ENCODE measurements at regions not wholly inside any gene's neighbourhood (a gene's known extent, or its start where the extent isn't known, plus 50 kb on each side); places are given as distances from the start of the nearest gene placed in this dataset.
"Not testable (repeated sequence)": the region's sequence is repeated elsewhere in the genome, so short reads cannot be mapped to it uniquely, and the experiment has no call there.

GRCh38 chr9:75690551-75690950, 199.9 kb upstream of the PCSK5 start:
- H3K36me3 Mint-ChIP-seq; H3K27me3 Mint-ChIP-seq; H3K4me1 Mint-ChIP-seq; ATAC-seq (ENCODE audit: low read depth); H3K9me3 Mint-ChIP-seq; POLR2A ChIA-PET; DNase-seq; H3K27ac Mint-ChIP-seq; H3K4me3 Mint-ChIP-seq: not testable (repeated sequence)

- H3K9me3 Mint-ChIP-seq: no peaks in the 10 kb centered on the region
- no peaks in the 10 kb centered on the region for H3K36me3 Mint-ChIP-seq
- no peaks in the 10 kb centered on the region for H3K4me1 Mint-ChIP-seq
- H3K27me3 Mint-ChIP-seq: no peaks in the 10 kb centered on the region
- ATAC-seq (ENCODE audit: low read depth) (no peak), DNase-seq (no peak)
- no peak overlapping the region for H3K4me3 Mint-ChIP-seq
- no peak overlapping the region for H3K27ac Mint-ChIP-seq
- POLR2A ChIA-PET: no interaction called here
Observed at GRCh38 chr9:75691408-75691807, 199.1 kb upstream of the PCSK5 start.

GRCh38 chr9:75692309-75692708, 198.2 kb upstream of the PCSK5 start:
- DNase-seq: no peak
- Mint-ChIP-seq H3K9me3 (no peaks in the 10 kb centered on the region), H3K27me3 (no peaks in the 10 kb centered on the region), H3K4me3 (no peak overlapping the region), H3K36me3 (no peaks in the 10 kb centered on the region), H3K4me1 (no peaks in the 10 kb centered on the region), H3K27ac (no peak overlapping the region)
- ATAC-seq (ENCODE audit: low read depth): no peak
- POLR2A ChIA-PET: no interaction called here

GRCh38 chr9:75695921-75696320, 194.6 kb upstream of the PCSK5 start:
- Mint-ChIP-seq H3K4me1 (no peaks in the 10 kb centered on the region), H3K9me3 (no peaks in the 10 kb centered on the region), H3K4me3 (no peak overlapping the region), H3K27ac (no peak overlapping the region), H3K27me3 (no peaks in the 10 kb centered on the region), H3K36me3 (no peaks in the 10 kb centered on the region)
- DNase-seq (no peak), ATAC-seq (ENCODE audit: low read depth) (no peak)
- POLR2A ChIA-PET: no interaction called here

GRCh38 chr9:75699017-75699416, 191.5 kb upstream of the PCSK5 start:
- DNase-seq (no peak), ATAC-seq (ENCODE audit: low read depth) (no peak)
- Mint-ChIP-seq H3K4me3 (no peak overlapping the region), H3K27ac (no peak overlapping the region), H3K9me3 (peaks cover 2% of the 10 kb centered on the region), H3K36me3 (no peaks in the 10 kb centered on the region), H3K27me3 (no peaks in the 10 kb centered on the region), H3K4me1 (no peaks in the 10 kb centered on the region)
- POLR2A ChIA-PET: no interaction called here

GRCh38 chr9:75699625-75700251, 190.7 kb upstream of the PCSK5 start:
- H3K36me3 Mint-ChIP-seq: no peaks in the 10 kb centered on the region
- ATAC-seq (ENCODE audit: low read depth) (no peak), DNase-seq (no peak)
- H3K27ac Mint-ChIP-seq: no peak overlapping the region
- no peak overlapping the region for H3K4me3 Mint-ChIP-seq
- H3K27me3 Mint-ChIP-seq: no peaks in the 10 kb centered on the region
- no peaks in the 10 kb centered on the region for H3K4me1 Mint-ChIP-seq
- peaks cover 2% of the 10 kb centered on the region for H3K9me3 Mint-ChIP-seq
- POLR2A ChIA-PET: no interaction called here

GRCh38 chr9:75700252-75700640, 190.2 kb upstream of the PCSK5 start:
- POLR2A ChIA-PET: no interaction called here
- DNase-seq: no peak

GRCh38 chr9:75707191-75707590, 183.3 kb upstream of the PCSK5 start:
- ATAC-seq (ENCODE audit: low read depth): no peak
- no peaks in the 10 kb centered on the region for H3K4me1 Mint-ChIP-seq
- POLR2A ChIA-PET: no interaction called here

More at GRCh38 chr9:75700252-75700640, 190.2 kb upstream of the PCSK5 start:
- H3K27ac Mint-ChIP-seq: no peak overlapping the region
- H3K9me3 Mint-ChIP-seq: peaks cover 2% of the 10 kb centered on the region
- no peaks in the 10 kb centered on the region for H3K27me3 Mint-ChIP-seq
- ATAC-seq (ENCODE audit: low read depth): no peak
- H3K4me1 Mint-ChIP-seq: no peaks in the 10 kb centered on the region
- no peaks in the 10 kb centered on the region for H3K36me3 Mint-ChIP-seq
- H3K4me3 Mint-ChIP-seq: no peak overlapping the region

GRCh38 chr9:75709698-75710097, 180.8 kb upstream of the PCSK5 start:
- Mint-ChIP-seq H3K27ac (no peak overlapping the region), H3K27me3 (peaks cover 2% of the 10 kb centered on the region), H3K9me3 (no peaks in the 10 kb centered on the region), H3K4me1 (no peaks in the 10 kb centered on the region), H3K4me3 (no peak overlapping the region), H3K36me3 (no peaks in the 10 kb centered on the region)
- no peak for ATAC-seq (ENCODE audit: low read depth)
- POLR2A ChIA-PET: no interaction called here
- no peak for DNase-seq

More at GRCh38 chr9:75707191-75707590, 183.3 kb upstream of the PCSK5 start:
- DNase-seq: no peak
- Mint-ChIP-seq H3K27ac (no peak overlapping the region), H3K27me3 (peaks cover 2% of the 10 kb centered on the region), H3K36me3 (no peaks in the 10 kb centered on the region), H3K9me3 (peaks cover 2% of the 10 kb centered on the region), H3K4me3 (no peak overlapping the region)

GRCh38 chr9:75712700-75713099, 177.8 kb upstream of the PCSK5 start:
- Mint-ChIP-seq H3K9me3 (no peaks in the 10 kb centered on the region), H3K36me3 (no peaks in the 10 kb centered on the region), H3K27me3 (peaks cover 2% of the 10 kb centered on the region), H3K4me1 (no peaks in the 10 kb centered on the region), H3K27ac (no peak overlapping the region), H3K4me3 (no peak overlapping the region)
- POLR2A ChIA-PET: no interaction called here
- no peak for DNase-seq
- ATAC-seq (ENCODE audit: low read depth): no peak

GRCh38 chr9:75713335-75713734, 177.1 kb upstream of the PCSK5 start:
- POLR2A ChIA-PET: no interaction called here
- Mint-ChIP-seq H3K4me3 (no peak overlapping the region), H3K9me3 (no peaks in the 10 kb centered on the region), H3K27me3 (peaks cover 2% of the 10 kb centered on the region), H3K4me1 (no peaks in the 10 kb centered on the region), H3K27ac (no peak overlapping the region), H3K36me3 (no peaks in the 10 kb centered on the region)
- DNase-seq (no peak), ATAC-seq (ENCODE audit: low read depth) (no peak)

- no peak for ATAC-seq (ENCODE audit: low read depth)
- Mint-ChIP-seq H3K27ac (no peak overlapping the region), H3K36me3 (no peaks in the 10 kb centered on the region), H3K4me1 (no peaks in the 10 kb centered on the region), H3K27me3 (no peaks in the 10 kb centered on the region), H3K9me3 (no peaks in the 10 kb centered on the region), H3K4me3 (no peak overlapping the region)
- POLR2A ChIA-PET: no interaction called here
- DNase-seq: no peak
Observed at GRCh38 chr9:75715360-75715759, 175.1 kb upstream of the PCSK5 start.

GRCh38 chr9:75718677-75719076, 171.8 kb upstream of the PCSK5 start:
- H3K4me1 Mint-ChIP-seq: no peaks in the 10 kb centered on the region
- no peaks in the 10 kb centered on the region for H3K36me3 Mint-ChIP-seq
- POLR2A ChIA-PET: no interaction called here
- H3K9me3 Mint-ChIP-seq: no peaks in the 10 kb centered on the region
- no peak for DNase-seq
- peaks cover 2% of the 10 kb centered on the region for H3K27me3 Mint-ChIP-seq
- H3K4me3 Mint-ChIP-seq: no peak overlapping the region
- no peak for ATAC-seq (ENCODE audit: low read depth)
- no peak overlapping the region for H3K27ac Mint-ChIP-seq

GRCh38 chr9:75728391-75728790, 162.1 kb upstream of the PCSK5 start:
- H3K27me3 Mint-ChIP-seq: no peaks in the 10 kb centered on the region
- POLR2A ChIA-PET: no interaction called here

GRCh38 chr9:75734802-75735201, 155.7 kb upstream of the PCSK5 start:
- Mint-ChIP-seq H3K36me3 (no peaks in the 10 kb centered on the region), H3K9me3 (peaks cover 2% of the 10 kb centered on the region), H3K4me1 (no peaks in the 10 kb centered on the region), H3K27ac (no peak overlapping the region), H3K27me3 (peaks cover 2% of the 10 kb centered on the region), H3K4me3 (no peak overlapping the region)
- POLR2A ChIA-PET: no interaction called here
- ATAC-seq (ENCODE audit: low read depth) (no peak), DNase-seq (no peak)

More at GRCh38 chr9:75728391-75728790, 162.1 kb upstream of the PCSK5 start:
- no peak for DNase-seq
- H3K4me1 Mint-ChIP-seq: no peaks in the 10 kb centered on the region
- no peak overlapping the region for H3K4me3 Mint-ChIP-seq
- no peaks in the 10 kb centered on the region for H3K36me3 Mint-ChIP-seq
- peaks cover 2% of the 10 kb centered on the region for H3K9me3 Mint-ChIP-seq
- H3K27ac Mint-ChIP-seq: no peak overlapping the region
- ATAC-seq (ENCODE audit: low read depth): no peak
